Liver (tissue), 8 donors: ENCODE measurements at regions not wholly inside any gene's neighbourhood (a gene's known extent, or its start where the extent isn't known, plus 50 kb on each side); places are given as distances from the start of the nearest gene placed in this dataset.

Source experiments
- DNase-seq: peaks from one replicate; pipeline ENCODE4 v3.0.0-alpha.2; 2017; ENCODE audit warnings: low spot score
- H3K27ac ChIP-seq, 2 donors: one replicate each; pipeline ENCODE4 v1.7.0; 2013; ENCODE audit warnings: inconsistent platforms in 2 of 2, low read length in 2 of 2, control low read depth in 1 of 2, low read depth in 1 of 2, mild to moderate bottlenecking in 1 of 2
- H3K27me3 ChIP-seq, 4 donors: one replicate each; pipeline versions ENCODE4 v1.6.1 to v1.7.0; 2013; ENCODE audit warnings: low read length in 3 of 4, inconsistent platforms in 1 of 4, mild to moderate bottlenecking in 1 of 4, moderate library complexity in 1 of 4; ENCODE audit not compliant: control insufficient read depth in 4 of 4, insufficient read depth in 4 of 4
- H3K36me3 ChIP-seq, 4 donors: one replicate each; pipeline versions ENCODE4 v1.6.1 to v1.7.0; 2013; ENCODE audit warnings: low read length in 3 of 4, mild to moderate bottlenecking in 3 of 4, low read depth in 1 of 4, moderate library complexity in 1 of 4; ENCODE audit not compliant: control insufficient read depth in 4 of 4, insufficient read depth in 3 of 4
- H3K4me1 ChIP-seq, 4 donors: one replicate each; pipeline versions ENCODE4 v1.6.1 to v1.7.0; 2013; ENCODE audit warnings: low read length in 3 of 4, mild to moderate bottlenecking in 3 of 4, moderate library complexity in 1 of 4; ENCODE audit not compliant: control insufficient read depth in 4 of 4, insufficient read depth in 4 of 4
- H3K4me3 ChIP-seq, 3 donors: one replicate each; pipeline versions ENCODE4 v1.6.1 to v1.7.0; 2013; ENCODE audit warnings: low read length in 3 of 3, control low read depth in 1 of 3, low read depth in 1 of 3, mild to moderate bottlenecking in 1 of 3
- H3K9ac ChIP-seq, 2 donors: one replicate each; pipeline ENCODE4 v1.7.0; 2013; ENCODE audit warnings: low read length in 2 of 2, mild to moderate bottlenecking in 2 of 2, moderate library complexity in 2 of 2, control low read depth in 1 of 2, low read depth in 1 of 2
- H3K9me3 ChIP-seq, 4 donors: one replicate each; pipeline versions ENCODE4 v1.6.1 to v1.7.0; 2013; ENCODE audit warnings: low read length in 3 of 4; ENCODE audit not compliant: control insufficient read depth in 4 of 4
- ATF3 ChIP-seq: IDR thresholded peaks from 2 replicates; pipeline ENCODE4 v1.6.1; 2016; ENCODE audit warnings: antibody characterized with exemption
- CTCF ChIP-seq: fragments of 150-350 bp; IDR thresholded peaks from 2 replicates; pipeline ENCODE4 v1.5.1; 2017; ENCODE audit warnings: improper control_type of control experiment, low read depth, low read length; ENCODE audit not compliant: missing input control
- EGR1 ChIP-seq, 2 donors: IDR thresholded peaks; 2 replicates each; pipeline ENCODE4 v1.6.1; 2016 to 2018; ENCODE audit warnings: antibody characterized with exemption in 2 of 2, low read depth in 2 of 2
- FOXA1 ChIP-seq: IDR thresholded peaks from 2 replicates; pipeline ENCODE4 v1.6.1; 2016; ENCODE audit warnings: antibody characterized with exemption
- FOXA2 ChIP-seq: IDR thresholded peaks from 2 replicates; pipeline ENCODE4 v1.6.1; 2016; ENCODE audit warnings: antibody characterized with exemption
- GABPA ChIP-seq, 2 donors: IDR thresholded peaks in 1 of 2; conservative IDR thresholded peaks in 1 of 2; 2 replicates each; pipeline ENCODE4 v1.6.1; 2016; ENCODE audit warnings: antibody characterized with exemption in 2 of 2, mild to moderate bottlenecking in 1 of 2, moderate library complexity in 1 of 2
- HNF4G ChIP-seq: IDR thresholded peaks from 2 replicates; pipeline ENCODE4 v1.6.1; 2016; ENCODE audit warnings: antibody characterized with exemption
- JUND ChIP-seq, 2 donors: IDR thresholded peaks; 2 replicates each; pipeline ENCODE4 v1.6.1; 2016; ENCODE audit warnings: antibody characterized with exemption in 2 of 2
- MAX ChIP-seq: IDR thresholded peaks from 2 replicates; pipeline ENCODE4 v1.6.1; 2016; ENCODE audit warnings: antibody characterized with exemption
- NR2F2 ChIP-seq: IDR thresholded peaks from 2 replicates; pipeline ENCODE4 v1.6.1; 2016; ENCODE audit warnings: antibody characterized with exemption
- RAD21 ChIP-seq, 2 donors: IDR thresholded peaks; 2 replicates each; pipeline ENCODE4 v1.6.1; 2016; ENCODE audit warnings: antibody characterized with exemption in 2 of 2, mild to moderate bottlenecking in 2 of 2
- REST ChIP-seq: IDR thresholded peaks from 2 replicates; pipeline ENCODE4 v1.6.1; 2016; ENCODE audit warnings: antibody characterized with exemption, mild to moderate bottlenecking
- RXRA ChIP-seq, 2 donors: IDR thresholded peaks; 2 replicates each; pipeline ENCODE4 v1.6.1; 2017 to 2018; ENCODE audit warnings: antibody characterized with exemption in 2 of 2, mild to moderate bottlenecking in 1 of 2
- TAF1 ChIP-seq: conservative IDR thresholded peaks from 2 replicates; pipeline ENCODE4 v1.6.1; 2016; ENCODE audit warnings: antibody characterized with exemption, mild to moderate bottlenecking
- ZBTB33 ChIP-seq: IDR thresholded peaks from 2 replicates; pipeline ENCODE4 v1.6.1; 2016; ENCODE audit warnings: antibody characterized with exemption
- WGBS: extraction: QIAGEN DNeasy Blood & Tissue Kit; methylation state at CpG from one replicate; pipeline ENCODE4 v1.1.7; 2013; 5-methylcytosine and 5-hydroxymethylcytosine counted together
- donor health status: healthy.
- donor health status: healthy.
- donor health status: healthy.
- donor health status: healthy.
- donor health status: healthy.

- TF ChIP-seq MAX (no peak), HNF4G (no peak), JUND (IDR thresholded peaks at IDR 0.05) (no peak), ZBTB33 (no peak), NR2F2 (no peak), ATF3 (no peak), TAF1 (no peak), FOXA1 (no peak), REST (no peak), RAD21 (IDR thresholded peaks at IDR 0.05) (no peak)
- Histone ChIP-seq H3K9me3 (no peaks in the 10 kb centered on the region), H3K27me3 (no peaks in the 10 kb centered on the region), H3K36me3 (no peaks in the 10 kb centered on the region), H3K27ac (no peak overlapping the region), H3K9ac (no peak overlapping the region), H3K4me1 (no peaks in the 10 kb centered on the region), H3K4me3 (no peak overlapping the region)
- whole genome bisulfite sequencing: 88% methylated on average over 3 of the region's 3 CpGs
- no peak for DNase-seq
Measured at GRCh38 chr4:36549252-36549651, 267.8 kb downstream of the DTHD1 start.

GRCh38 chr4:36549992-36550391 is 268.6 kb downstream of the DTHD1 start:
- H3K27ac ChIP-seq: no peak overlapping the region
- TF ChIP-seq GABPA (IDR thresholded peaks at IDR 0.05 in 1 of 2, conservative IDR thresholded peaks at IDR 0.05 in 1 of 2): no peak
- TF ChIP-seq RXRA (IDR thresholded peaks at IDR 0.05): no peak
- H3K4me3 ChIP-seq: no peak overlapping the region
- no peaks in the 10 kb centered on the region for H3K4me1 ChIP-seq
- WGBS: 60% methylated on average over 3 of the region's 3 CpGs
- no peak overlapping the region for H3K9ac ChIP-seq
- H3K27me3 ChIP-seq: no peaks in the 10 kb centered on the region
- DNase-seq: no peak
- H3K36me3 ChIP-seq: no peaks in the 10 kb centered on the region
- H3K9me3 ChIP-seq: no peaks in the 10 kb centered on the region

- Histone ChIP-seq H3K4me3 (no peak overlapping the region), H3K36me3 (no peaks in the 10 kb centered on the region)
- 74% methylated on average over 4 of the region's 4 CpGs for WGBS
- TF ChIP-seq FOXA2: no peak
- no peak for TF ChIP-seq ZBTB33
- no peak for TF ChIP-seq TAF1
- TF ChIP-seq EGR1 (IDR thresholded peaks at IDR 0.05; ENCODE audit: low read depth in 2 of 2): no peak
- no peak for TF ChIP-seq CTCF
- TF ChIP-seq NR2F2: no peak
- no peak for TF ChIP-seq ATF3
- no peak for TF ChIP-seq GABPA (IDR thresholded peaks at IDR 0.05 in 1 of 2, conservative IDR thresholded peaks at IDR 0.05 in 1 of 2)
Measured at GRCh38 chr4:36551697-36552214, 270.3 kb downstream of the DTHD1 start.

More at GRCh38 chr4:36551697-36552214, 270.3 kb downstream of the DTHD1 start:
- Histone ChIP-seq H3K27me3 (no peaks in the 10 kb centered on the region), H3K9me3 (no peaks in the 10 kb centered on the region), H3K9ac (no peak overlapping the region), H3K4me1 (no peaks in the 10 kb centered on the region), H3K27ac (no peak overlapping the region)
- DNase-seq: no peak
